HepG2 (cell line): ENCODE measurements at regions not wholly inside any gene's neighbourhood (a gene's known extent, or its start where the extent isn't known, plus 50 kb on each side); places are given as distances from the start of the nearest gene placed in this dataset.

ENCODE experiments used
- ATAC-seq: fragments of 200-7000 bp; cut with Tn5 transposase; 3 replicates; pipeline ENCODE4 v1.9.1; 2020; ENCODE audit warnings: mild to moderate bottlenecking, moderate library complexity
- BruUV-seq: library from RNA; stranded (reverse); fragments of 400-500 nt; replicated peaks from 2 replicates; lab custom pipeline; 2021; lab: Mats Ljungman, UMichigan
- CTCF ChIA-PET: fragments of 300-600 bp; formaldehyde crosslinking; extraction: SDS; loops from one replicate; lab custom pipeline; 2021; ENCODE audit warnings: low total read pairs, inconsistent platforms, low intra/inter-chr PET ratio; lab: Yijun Ruan, JAX
- POLR2A ChIA-PET: fragments of 350-600 bp; sonication (Branson Sonifier 250); formaldehyde crosslinking; loops from one replicate; lab custom pipeline; 2020; ENCODE audit warnings: antibody characterized with exemption, inconsistent platforms; lab: Yijun Ruan, JAX
- DNase-seq: peaks from one replicate; pipeline ENCODE4 v3.0.0-alpha.2; 2015; ENCODE audit warnings: low spot score
- FAIRE-seq: peaks from 3 replicates; lab custom pipeline; 2011; peaks lifted over from hg19 to GRCh38; lab: Jason Lieb, UNC
- H2AFZ ChIP-seq: one replicate; pipeline ENCODE4 v1.6.1; 2011; ENCODE audit warnings: low read length, inconsistent platforms
- H3K27ac ChIP-seq: fragments of 300-600 bp; 3 replicates; pipeline ENCODE4 v1.8.0; 2011; ENCODE audit warnings: mixed run types, mild to moderate bottlenecking, mixed read lengths, low read length, inconsistent platforms; ENCODE audit not compliant: insufficient read depth; ENCODE audit errors: extremely low read length
- H3K27me3 ChIP-seq, 2 experiments: fragments of 200-600 bp in 1 of 2; 2 replicates in 1 of 2; 3 replicates in 1 of 2; pipeline versions ENCODE4 v1.6.0 to v1.8.0; 2011; ENCODE audit warnings: low read length in 2 of 2, mild to moderate bottlenecking in 2 of 2, moderate library complexity in 2 of 2, inconsistent platforms in 1 of 2; ENCODE audit not compliant: insufficient read depth in 2 of 2, control insufficient read depth in 1 of 2
- H3K36me3 ChIP-seq, 2 experiments: fragments of 200-600 bp in 1 of 2; replicated peaks in 1 of 2; 2 replicates in 1 of 2; 3 replicates in 1 of 2; pipeline versions ENCODE4 v1.5.1 to v1.8.0; 2011; ENCODE audit warnings: low read length in 2 of 2, inconsistent platforms in 1 of 2; ENCODE audit not compliant: insufficient read depth in 2 of 2, control insufficient read depth in 1 of 2
- H3K4me1 ChIP-seq: 2 replicates; pipeline ENCODE4 v1.5.1; 2012; ENCODE audit warnings: low read length, inconsistent platforms; ENCODE audit not compliant: insufficient read depth
- H3K4me2 ChIP-seq: 2 replicates; pipeline ENCODE4 v1.6.0; 2011; ENCODE audit warnings: low read depth, low read length, inconsistent platforms
- H3K4me3 ChIP-seq, 3 experiments: fragments of 200-600 bp in 1 of 3; sonication (generic), shearing (Covaris generic) in 1 of 3; replicated peaks in 1 of 3; 2 replicates each; pipeline ENCODE4 v1.5.1; 2011 to 2016; ENCODE audit warnings: low read length in 3 of 3, inconsistent platforms in 2 of 3, low read depth in 2 of 3, mild to moderate bottlenecking in 2 of 3, control low read depth in 1 of 3, mixed read lengths in 1 of 3; ENCODE audit not compliant: insufficient read depth in 1 of 3
- H3K79me2 ChIP-seq: one replicate; pipeline ENCODE4 v1.6.1; 2011; ENCODE audit warnings: low read length, inconsistent platforms; ENCODE audit not compliant: insufficient read depth
- H3K9ac ChIP-seq: 2 replicates; pipeline ENCODE4 v1.6.0; 2011; ENCODE audit warnings: mild to moderate bottlenecking, low read depth, low read length, inconsistent platforms; ENCODE audit not compliant: insufficient read depth
- H3K9me3 ChIP-seq: 2 replicates; pipeline ENCODE4 v1.5.1; 2012; ENCODE audit warnings: mild to moderate bottlenecking, low read length
- H4K20me1 ChIP-seq: 2 replicates; pipeline ENCODE4 v1.6.0; 2011; ENCODE audit warnings: inconsistent platforms, mild to moderate bottlenecking, low read length, moderate library complexity; ENCODE audit not compliant: insufficient read depth
- AFF4 ChIP-seq: sonication (generic); formaldehyde crosslinking; IDR thresholded peaks from 2 replicates; pipeline ENCODE4 v1.4.0; 2020; ENCODE audit warnings: missing genetic modification reagents
- BRCA1 ChIP-seq: sonication (generic); formaldehyde crosslinking; IDR thresholded peaks from 2 replicates; pipeline ENCODE4 v1.4.0; 2020; ENCODE audit warnings: missing genetic modification reagents
- MXD1 ChIP-seq: sonication (generic); formaldehyde crosslinking; IDR thresholded peaks from 2 replicates; pipeline ENCODE4 v1.4.0; 2020; ENCODE audit warnings: mild to moderate bottlenecking, missing genetic modification reagents
- ZMYM2 ChIP-seq: sonication (generic); formaldehyde crosslinking; IDR thresholded peaks from 2 replicates; pipeline ENCODE4 v1.8.0; 2022; ENCODE audit warnings: mild to moderate bottlenecking, missing genetic modification reagents
- WGBS: methylation state at CpG from one replicate; pipeline ENCODE4 v1.1.6; 2017; ENCODE audit warnings: low lambda C conversion rate; 5-methylcytosine and 5-hydroxymethylcytosine counted together
- in situ Hi-C: cut with HindIII; loops from 2 replicates; pipeline ENCODE4 v1.10.0; 2017; ENCODE audit warnings: low pct_unique_long_range_greater_than_20kb; ENCODE audit not compliant: extremely low pct_ligation_motif_present
- intact Hi-C: fragments of 100-400 bp; cut with micrococcal nuclease; formaldehyde crosslinking; loops from one replicate; pipeline ENCODE4 v1.10.0; 2022; ENCODE audit not compliant: unreplicated experiment

DNA sequence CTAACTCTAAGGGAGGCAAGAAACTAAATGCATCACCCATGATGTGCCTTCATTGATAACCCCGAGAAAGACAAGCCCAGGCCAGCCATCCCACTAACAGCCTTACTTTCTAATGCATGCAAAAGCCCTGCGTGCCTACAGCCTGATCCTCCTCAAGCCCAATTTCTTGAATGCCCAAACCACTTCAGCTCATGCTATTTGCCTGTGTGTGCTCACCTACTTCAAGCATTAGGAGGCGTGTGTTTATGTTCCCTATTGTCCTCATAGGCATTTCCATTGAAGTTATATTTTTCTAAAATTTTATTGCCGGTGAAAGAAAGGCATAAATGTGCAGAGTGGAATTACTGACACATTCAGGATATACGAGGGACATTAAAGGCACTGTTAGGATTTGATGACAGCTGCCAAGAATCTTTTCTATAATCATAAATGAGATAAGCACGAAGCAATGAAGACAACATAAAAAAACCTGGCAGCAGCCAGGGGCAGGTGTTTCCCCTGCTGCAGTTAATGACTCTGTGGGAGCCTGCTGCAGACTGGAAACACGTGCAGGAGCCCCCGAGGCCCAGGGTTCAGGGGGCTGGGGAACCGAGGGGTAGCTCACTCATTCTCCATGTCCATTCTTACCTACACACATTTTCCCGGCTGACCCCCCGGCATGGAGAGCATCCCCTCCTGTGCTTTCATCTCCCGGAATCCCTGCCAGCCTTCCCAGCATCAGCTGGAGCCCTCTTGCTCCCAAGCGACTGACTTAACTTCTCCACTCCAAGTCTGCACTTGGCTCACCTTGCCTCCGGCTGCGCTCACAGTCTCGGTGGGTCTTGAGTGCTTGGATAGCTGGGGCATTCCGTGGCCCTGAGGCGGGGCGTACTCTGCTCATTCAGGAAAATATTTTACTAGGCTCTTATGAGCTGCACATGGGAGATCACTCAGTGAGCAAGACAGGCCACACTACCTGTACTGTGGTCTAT, 292.3 kb upstream of the SIX2 start:
- Histone ChIP-seq H3K4me2 (no peak overlapping the region), H3K27me3 (peaks cover 1 to 30% of the 10 kb centered on the region in 2 experiments; a peak in 3 of 5 replicates), H3K36me3 (no peaks in the 10 kb centered on the region)
- no peak for ATAC-seq
- FAIRE-seq, result no peak
- intact Hi-C loops (no loop called here), in situ Hi-C loops (no loop called here)
- 56% methylated on average over 19 of the region's 19 CpGs for WGBS
- TF ChIP-seq BRCA1 (CRISPR knock-in tag) (no peak), ZMYM2 (CRISPR knock-in tag) (no peak), MXD1 (CRISPR knock-in tag) (no peak), AFF4 (CRISPR knock-in tag) (no peak)
- TF ChIP-seq, all 625 proteins: peak for 0
- Histone ChIP-seq H3K4me1 (peaks cover 17% of the 10 kb centered on the region), H3K4me3 (no peak overlapping the region), H3K9ac (no peak overlapping the region), H4K20me1 (no peaks in the 10 kb centered on the region), H2AFZ (no peak overlapping the region), H3K27ac (no peak overlapping the region), H3K79me2 (no peaks in the 10 kb centered on the region), H3K9me3 (no peaks in the 10 kb centered on the region)
- DNase-seq, result no peak
- ChIA-PET POLR2A (interaction anchor here (1.6 kb wide), 1 partner anchor 28 kb away, joined by 3 read pairs; no protein-coding TSS in a partner anchor), CTCF (no interaction called here)
- BruUV-seq, result no TSS peak
